NCI-H2029 treated with DMSO at 0.1 percent for 48 hours (cell line): ENCODE measurements at regions not wholly inside any gene's neighbourhood (a gene's known extent, or its start where the extent isn't known, plus 50 kb on each side); places are given as distances from the start of the nearest gene placed in this dataset.
A peak's percentile ranks its signal among the peaks of the same experiment; 100 is the strongest.
"Not testable (repeated sequence)": the region's sequence is repeated elsewhere in the genome, so short reads cannot be mapped to it uniquely, and the experiment has no call there.

Experiments used
- DNase-seq: peaks from one replicate; lab custom pipeline; 2025; lab: John Stamatoyannopoulos, UW

DNA sequence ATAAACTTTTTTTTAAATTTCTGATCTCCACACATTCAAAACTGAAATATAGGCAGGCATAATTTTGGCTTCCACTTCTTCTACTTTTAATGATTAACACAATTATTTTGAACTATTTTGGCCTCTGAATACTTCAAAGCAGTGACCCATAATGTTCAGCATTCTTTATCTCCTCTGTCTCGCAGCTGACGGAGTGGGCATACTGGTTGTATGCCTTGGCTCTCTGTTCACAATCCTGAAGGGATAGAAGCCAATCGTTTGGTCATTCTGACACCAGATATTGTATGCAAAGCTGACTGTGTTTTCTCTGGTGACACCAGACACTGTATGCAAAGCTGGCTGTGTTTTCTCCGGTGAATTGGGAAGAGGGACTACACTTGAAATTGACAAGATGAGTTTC lies 833.0 kb downstream of the EFNB2 start:
- peak; percentile 55 for DNase-seq

DNA sequence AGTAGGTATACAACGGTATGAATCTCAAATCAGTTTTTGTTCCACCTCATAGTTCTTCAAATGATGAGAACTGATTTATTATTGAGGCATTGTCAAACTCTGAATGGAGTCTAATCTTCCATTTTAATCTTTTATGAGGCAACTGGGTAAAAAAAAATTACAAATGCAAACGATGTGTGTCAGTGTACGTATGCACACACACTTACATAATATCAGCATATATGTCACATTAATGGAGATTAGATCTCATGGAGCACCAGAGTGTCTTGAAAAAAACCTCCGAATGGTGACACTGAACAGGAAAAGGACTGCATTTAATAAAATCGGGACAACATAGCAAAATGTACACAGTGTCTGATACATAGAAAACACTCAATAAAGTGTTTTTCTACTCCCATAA lies 842.7 kb downstream of the EFNB2 start:
- DNase-seq: no peak

DNA sequence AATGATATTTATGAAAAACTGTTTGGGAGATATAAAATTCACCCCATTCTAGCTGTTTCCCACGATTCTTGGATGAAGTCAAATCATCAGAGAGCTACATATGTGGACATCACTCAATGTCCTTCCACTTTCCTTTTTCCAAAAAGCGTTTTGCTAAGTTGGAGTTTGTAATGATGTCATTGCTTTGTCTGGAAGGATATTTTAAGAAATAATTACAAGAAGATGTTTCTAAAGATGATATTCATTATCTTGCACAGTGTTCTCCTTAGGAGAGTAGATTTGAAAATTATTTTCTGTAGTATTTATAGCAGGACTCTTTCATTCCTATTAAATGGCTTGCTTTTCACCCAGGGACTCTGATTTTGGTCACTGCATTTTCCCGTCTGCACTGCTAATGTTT lies 851.2 kb downstream of the EFNB2 start:
- DNase-seq: no peak

DNA sequence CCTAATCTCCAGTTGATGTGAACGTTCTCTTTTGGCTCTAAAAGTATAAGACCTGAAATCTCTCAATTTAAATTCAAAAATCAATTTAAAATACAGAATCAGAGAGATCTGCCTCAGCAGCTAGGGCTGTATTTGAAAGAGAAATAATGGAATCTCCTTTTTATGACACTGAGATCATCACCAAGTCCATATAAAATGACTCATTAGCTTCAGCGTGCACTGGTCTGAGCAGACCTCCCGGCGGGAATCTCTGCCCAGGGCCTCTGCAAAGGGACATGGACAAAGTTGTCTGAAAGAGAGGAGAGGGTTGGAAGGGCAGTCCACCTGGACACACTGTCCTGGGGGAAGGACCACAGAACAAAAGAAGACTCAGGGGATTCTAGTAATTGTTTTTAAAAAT lies 855.6 kb downstream of the EFNB2 start:
- DNase-seq: no peak

DNA sequence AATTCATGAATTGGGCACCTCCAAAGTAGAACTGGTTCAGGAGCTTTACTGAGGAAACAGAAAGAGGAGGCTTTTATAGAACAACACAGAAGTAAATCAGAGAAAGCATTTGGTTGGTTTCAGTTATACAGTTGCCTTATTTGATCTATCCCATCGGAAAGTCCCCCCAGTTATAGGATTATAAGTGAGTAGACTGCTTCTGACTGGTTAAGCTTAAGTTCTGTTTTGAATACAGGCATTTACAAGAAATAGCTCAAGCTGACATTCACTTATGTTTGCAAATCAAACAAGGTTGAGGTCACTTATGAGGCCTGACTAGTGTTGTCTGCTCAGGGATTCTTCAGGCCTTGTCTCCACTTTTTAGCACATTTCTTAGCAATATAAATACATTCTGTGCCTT lies 857.4 kb downstream of the EFNB2 start:
- no peak for DNase-seq

DNA sequence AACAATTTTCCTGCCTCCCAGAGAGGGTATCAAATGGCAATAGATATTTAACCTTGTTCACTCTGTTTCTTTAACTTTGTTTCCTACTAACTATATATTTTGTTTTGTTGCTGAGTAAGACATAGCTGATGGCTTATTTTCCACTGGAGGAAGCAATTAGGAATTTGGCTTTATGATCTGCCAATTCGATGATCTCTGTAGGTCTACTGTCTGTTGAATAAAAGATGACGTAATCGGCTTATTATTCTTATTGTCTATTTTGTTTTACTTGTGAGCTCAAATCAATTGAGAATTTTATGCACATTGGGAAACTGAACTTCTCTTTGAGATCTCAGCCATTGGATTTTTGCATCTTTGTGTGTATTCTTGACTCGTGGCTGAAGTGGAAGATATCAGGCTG lies 862.6 kb downstream of the EFNB2 start:
- DNase-seq: no peak

DNA sequence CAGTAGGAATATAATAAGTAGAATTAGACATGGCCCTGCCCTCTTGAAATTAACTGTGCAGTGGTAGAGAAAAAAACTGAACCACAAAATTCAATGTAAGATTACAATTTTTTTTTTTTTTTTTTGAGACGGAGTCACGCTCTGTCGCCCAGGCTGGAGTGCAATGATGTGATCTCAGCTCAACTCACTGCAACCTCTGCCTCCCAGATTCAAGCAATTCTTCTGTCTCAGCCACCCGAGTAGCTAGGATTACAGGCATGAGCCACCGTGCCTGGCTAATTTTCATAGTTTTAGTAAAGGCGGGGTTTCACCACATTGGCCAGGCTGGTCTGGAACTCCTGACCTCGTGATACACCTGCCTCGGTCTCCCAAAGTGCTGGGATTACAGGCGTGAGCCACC lies 864.3 kb downstream of the EFNB2 start:
- DNase-seq: not testable (repeated sequence)

DNA sequence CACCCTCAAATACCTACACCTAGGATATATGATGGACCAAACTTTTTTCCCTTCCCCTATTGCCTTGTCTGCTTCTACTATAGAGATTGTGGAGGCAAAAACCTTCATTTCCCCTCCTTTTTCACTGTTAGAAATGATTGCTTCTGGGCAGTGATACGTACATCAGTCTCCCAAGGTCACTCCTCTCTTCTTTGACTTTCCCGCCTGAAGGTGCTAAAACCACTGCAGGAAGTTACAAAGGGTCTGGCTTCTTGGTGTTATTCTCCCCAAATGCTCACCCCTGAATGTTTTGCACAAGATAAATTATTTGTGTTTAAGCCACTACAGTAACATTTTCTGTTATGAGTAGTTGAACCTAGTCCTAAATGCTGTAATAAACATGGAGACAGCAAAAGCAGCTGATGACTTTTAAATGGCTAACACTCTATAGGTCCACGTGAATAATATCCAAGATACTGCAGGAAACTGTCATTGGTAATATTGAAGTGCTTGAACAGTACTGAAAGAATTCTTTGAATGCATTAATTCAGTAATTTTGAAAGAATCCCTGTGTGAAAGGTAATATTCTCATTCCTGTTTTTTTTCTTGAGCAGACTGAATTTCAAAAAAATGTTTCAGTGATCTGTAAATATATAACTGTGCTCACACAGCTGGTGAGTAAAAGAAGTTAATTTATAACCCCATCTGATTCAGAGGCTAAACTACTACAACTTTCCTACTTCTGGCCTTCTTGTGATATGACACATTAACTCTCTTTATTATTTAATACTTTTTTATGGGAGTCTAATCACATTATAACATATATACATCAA lies 865.1 kb downstream of the EFNB2 start:
- DNase-seq: no peak

DNA sequence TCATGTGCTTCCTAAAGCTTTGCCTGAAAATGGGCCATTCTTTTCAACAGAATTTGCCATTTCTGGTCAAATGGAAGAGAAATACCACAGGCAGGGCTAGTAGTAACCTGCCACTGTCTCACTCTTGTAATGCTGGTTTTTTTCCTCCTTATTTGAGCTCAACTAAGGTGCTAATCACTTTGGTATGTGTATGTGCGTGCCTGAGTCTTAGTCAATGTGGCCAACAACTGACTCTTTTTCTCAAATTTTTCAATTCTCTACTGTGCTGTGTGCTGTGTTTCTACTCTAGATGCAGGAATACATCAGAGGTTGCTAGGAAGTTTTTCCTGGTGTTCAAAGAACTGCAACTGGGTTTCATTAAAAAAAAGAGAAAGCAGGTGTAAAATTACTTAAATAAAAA lies 870.2 kb downstream of the EFNB2 start:
- DNase-seq: no peak

DNA sequence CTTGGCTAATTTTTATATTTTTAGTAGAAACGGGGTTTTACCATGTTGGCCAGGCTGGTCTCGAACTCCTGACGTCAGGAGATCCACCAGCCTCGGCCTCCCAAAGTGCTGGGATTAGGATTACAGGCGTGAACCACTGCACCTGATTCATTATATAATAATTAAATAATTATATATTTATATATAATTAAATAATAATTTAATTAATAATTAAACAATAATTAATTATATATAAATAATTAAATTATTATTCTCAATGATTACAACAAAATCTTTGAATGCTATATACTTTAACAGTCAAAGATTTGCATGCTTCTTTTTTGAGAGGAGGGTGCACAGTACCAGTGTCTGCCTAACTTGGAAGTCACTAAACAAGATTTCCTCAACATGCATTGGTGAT lies 872.3 kb downstream of the EFNB2 start:
- no peak for DNase-seq

DNA sequence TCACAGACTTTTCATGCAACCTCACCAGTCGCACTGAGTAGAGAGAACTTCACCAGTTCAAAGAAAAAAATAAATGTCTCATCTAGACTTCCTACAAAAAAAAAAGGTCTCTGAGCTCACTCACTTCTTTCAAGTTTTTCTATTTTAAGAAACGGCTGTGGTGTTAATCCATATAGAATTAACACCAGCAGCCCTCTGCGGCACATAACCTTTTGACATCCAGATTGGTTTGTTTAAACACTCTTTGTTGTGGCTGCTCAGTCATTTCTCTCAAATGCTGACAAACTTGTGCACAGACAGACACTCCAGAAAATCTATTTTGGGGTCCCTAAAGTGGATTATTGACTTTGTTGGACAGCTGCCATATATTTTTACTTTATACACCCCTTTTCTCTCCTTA lies 874.9 kb downstream of the EFNB2 start:
- no peak for DNase-seq

DNA sequence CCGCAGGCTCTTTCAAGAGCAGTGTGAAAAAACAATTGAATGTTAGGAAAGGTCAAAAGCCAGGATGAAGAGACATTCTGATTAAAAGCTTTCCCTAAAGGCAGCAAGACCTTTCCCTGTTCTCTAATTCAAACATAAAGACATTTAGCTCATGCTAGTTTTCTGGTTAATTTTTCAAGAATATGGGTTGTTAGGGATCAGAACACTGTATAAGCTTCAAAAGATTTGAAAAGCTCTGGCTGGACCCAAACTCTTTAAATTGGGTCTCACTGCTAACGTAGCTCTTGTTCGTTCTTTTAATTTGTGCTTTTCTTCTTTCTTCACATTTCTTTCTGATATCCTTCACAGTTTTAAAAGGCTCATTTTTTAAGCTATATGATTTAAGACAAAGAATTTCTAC lies 877.0 kb downstream of the EFNB2 start:
- no peak for DNase-seq

DNA sequence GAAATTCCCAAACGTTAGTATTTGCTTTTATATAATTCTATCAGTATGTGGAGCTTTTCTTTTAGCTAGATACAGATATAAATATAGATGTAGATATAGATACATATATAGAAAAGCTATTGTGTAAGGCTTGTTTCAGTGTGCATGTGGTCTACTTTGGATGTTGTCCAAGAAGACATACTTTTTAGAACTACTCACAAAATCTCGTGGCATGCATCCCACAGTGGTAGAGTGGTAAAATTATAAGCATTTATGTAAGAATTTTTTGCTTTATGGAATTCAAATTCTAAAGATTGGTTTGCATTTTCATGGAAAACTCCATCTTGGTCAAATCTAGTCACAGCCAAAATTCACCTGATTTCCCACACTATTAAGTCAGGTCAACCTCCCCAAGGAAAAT lies 880.4 kb downstream of the EFNB2 start:
- no peak for DNase-seq

DNA sequence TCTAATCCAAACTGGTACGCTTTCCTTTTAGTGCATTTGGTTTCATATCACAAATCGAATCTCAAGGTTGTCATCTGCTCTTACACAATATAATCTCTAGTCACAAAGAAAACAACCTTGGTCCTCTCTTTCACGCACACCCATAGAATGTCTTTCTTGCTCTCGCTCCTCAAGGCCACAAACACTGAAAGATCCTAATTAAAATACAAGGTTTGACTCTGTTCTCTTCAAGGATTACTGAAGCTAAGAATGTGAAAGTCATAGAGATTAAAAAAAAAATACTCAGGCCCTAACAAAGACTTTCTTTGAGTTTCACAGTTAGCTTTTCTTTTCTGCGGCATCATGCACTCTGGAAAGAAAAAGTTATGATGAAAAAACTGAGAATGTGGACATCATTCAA lies 891.5 kb downstream of the EFNB2 start:
- DNase-seq: no peak

DNA sequence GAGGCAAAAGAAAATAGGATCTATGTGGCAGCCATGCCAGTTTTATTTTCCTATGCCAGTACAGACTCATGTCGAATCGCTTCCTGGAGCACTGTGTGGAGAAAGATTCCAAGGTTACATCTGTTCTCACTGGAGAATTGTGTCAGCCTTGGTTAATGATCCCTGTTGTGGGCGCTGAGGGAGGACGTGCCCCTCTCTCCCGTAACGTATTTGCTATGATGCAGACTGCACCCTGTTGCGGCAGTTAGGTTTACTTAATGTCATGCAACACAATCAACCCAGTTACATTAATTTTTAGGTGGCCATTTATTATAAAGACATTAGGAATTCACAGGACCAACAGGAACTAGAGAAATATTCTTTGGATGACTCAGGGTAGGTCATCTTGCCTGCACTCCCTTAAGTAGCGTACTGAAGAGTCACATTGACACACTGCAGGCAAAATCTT lies 892.9 kb downstream of the EFNB2 start:
- DNase-seq: no peak

DNA sequence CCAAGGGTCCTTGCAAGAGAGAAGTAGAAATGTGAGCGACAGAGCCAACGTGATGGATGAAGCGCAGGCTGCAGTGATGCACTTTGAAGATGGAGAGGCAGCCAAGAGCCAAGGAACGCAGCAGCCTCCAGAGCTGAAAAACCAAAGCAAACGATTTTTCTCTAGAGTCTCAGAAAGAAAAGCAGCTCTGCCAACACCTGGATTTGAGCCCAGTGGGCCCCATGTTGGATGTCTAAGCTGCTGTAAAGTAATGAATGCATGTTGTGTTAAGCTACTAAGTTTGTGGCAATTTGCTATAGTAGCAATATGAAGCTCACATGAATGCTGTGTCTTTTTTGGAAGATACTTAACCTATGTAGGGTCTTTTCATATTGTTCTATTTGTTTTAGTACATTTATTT lies 894.3 kb downstream of the EFNB2 start:
- no peak for DNase-seq

DNA sequence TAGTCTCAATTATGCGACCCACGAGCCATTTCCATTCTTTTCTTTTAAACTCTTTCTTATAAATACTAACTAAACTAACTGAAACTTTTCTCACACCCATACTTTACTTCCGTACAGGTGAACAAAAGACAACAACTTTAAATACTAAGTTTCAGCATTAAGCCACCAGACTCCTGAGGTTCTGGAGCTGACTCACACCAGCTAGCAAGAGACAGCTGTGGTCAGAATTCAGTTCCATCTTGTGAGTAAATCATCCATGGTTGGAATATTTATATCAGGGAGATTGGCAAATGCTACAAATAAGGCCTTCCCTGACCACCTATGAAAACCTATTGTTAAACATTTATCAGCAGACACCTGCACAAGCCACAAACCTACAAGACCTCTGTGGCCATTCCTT lies 897.0 kb downstream of the EFNB2 start:
- DNase-seq: no peak

DNA sequence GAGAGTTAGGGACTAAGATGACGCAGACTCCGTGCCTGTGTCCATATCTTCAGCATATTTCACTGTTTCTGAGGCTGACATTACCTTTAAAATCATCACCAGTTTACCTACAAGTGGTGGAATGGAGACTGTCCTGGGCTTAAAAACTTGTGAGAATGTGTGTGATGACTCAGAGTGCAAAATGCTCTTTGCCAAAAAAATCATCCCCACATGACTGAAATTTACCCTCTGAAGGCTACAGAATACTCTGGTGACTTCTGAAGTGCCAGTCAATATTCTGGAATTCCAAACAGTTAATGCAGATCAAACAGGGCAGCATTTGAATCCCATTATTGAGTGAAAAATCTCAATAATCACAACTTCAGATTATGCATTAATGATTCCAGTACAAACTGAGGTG lies 901.4 kb downstream of the EFNB2 start:
- no peak for DNase-seq

DNA sequence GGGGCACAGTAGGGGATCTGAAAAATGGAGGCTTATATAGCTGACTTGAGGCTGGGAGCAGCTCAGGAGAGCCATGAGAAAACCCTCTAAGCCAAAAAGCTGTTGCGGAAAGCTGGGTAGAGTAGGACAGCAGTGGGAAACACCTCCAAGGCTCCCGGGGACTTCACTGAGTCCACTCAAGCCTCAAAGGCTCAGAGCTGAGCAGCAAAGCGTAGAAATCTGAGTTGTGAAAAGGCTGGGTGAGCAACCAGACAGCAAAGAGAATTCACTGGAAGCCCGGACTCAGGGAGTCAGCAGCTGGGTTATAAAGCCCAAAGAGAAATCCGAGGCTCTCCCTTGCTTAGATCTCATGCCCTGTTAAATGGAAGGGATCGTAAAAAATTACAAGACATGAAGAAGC lies 905.0 kb downstream of the EFNB2 start:
- DNase-seq: no peak

DNA sequence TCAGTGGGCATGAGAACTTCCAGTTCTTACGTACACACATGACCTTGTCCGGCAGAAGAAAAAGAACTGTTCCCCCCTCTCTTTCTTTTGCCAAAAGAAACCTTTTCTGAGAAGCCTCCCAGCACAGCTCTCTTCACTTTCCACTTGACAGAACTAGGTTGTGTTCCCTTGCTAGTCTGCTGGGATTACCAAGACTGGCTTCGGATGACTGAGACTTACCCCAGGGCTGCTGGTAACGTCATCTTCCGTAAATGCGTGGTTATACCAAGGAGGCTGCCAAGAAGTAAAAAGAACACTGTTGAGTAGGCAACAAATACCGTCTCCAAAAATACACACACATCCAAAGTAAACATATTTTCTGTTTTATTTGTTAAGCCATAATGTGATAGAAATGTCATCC lies 908.2 kb downstream of the EFNB2 start:
- DNase-seq: no peak

DNA sequence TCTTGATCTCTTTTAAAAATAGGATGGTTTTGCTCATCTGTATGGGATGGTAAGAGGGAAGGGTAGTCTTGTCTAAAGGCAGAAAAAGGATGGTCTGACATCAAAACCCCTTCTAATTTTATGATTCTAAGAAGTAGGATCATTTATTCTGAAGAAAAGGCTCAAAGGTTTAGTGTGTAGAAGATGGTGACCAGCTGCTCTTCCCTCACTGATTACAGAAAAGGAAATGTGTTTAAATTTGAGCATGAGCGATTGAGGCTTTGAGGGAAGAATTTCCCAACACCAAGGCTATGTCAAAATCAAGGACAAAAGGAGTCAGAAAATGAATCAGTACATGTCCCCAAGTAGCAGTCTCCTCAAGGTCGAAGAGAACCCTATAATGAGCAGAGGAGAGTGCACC lies 909.8 kb downstream of the EFNB2 start:
- no peak for DNase-seq

DNA sequence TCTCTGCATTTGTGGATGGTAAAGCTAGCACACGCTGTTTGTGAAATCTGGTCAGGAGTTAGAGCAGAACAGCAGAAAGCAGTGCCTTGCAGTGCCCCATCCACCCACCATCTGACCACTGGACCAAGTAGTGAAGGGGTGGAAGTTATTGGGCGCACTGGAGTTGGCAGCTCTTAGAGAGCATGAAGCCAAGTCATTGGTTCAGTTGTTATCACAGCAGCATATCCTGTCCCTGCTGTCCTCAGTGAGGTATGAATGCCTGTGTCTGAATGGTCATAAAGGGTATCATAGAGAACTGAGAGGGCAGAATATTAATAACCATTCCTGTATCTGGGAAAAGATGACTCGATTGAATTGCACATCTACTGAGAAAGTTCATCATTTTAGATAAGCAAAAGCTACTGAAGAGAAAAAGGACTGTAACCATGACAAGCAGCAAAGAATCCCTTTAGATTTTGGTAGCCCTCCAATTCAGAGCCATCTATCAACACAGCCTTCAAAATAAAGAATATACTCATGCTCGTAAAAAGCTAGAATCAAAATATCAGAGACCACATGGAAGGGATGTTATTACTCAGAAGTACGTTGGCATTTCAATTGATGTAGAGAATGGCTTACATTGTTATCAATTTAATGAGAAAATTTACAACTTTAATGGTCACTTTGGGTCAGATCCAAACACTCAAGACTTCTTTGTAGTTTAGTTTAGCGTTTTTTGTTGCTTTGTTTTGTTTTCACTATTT lies 919.0 kb downstream of the EFNB2 start:
- no peak for DNase-seq

DNA sequence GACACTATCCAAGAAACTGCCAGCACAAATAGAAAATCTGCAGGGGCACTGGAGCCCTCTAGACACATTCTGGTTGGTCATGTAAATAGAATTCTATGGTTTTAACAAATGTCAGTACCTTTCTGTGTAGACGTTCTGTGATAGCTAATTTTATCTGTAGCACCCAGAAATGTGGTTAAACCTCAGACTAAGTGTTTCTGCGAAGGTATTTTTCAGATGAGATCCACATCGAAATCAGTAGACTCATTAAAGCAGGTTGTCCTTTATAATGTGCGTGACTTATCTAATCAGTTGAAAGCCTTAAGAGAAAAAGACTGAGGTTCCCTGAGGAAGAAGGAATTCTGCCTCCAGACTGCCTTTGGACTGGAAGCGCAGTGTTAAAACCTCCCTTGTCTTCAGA lies 922.9 kb downstream of the EFNB2 start:
- DNase-seq: no peak

DNA sequence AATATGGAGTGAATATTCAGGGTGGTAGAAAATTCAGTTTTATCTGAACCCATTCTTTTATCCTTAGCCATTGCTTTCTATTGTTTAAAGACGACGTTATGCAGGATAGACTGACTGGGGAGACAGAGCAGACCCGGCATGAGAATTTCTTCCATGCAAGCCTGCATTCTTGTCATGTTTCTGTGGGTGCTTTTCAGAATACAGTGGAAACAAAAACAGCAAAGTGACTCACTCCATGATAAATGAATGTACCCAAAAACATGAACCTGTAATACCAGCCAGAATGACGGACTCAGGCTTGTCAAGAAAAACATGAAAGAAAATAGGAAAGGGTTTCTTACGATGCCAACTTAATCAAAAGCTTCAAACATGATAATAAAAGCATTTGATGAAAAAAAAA lies 924.0 kb downstream of the EFNB2 start:
- DNase-seq: no peak
